Fibroblast of lung (primary cell): ENCODE measurements at regions not wholly inside any gene's neighbourhood (a gene's known extent, or its start where the extent isn't known, plus 50 kb on each side); places are given as distances from the start of the nearest gene placed in this dataset.

ENCODE experiments used
- DNase-seq, 2 donors: peaks; one replicate each; pipeline versions ENCODE4 v3.0.0 to v3.0.0-alpha.2; 2010; ENCODE audit warnings: low read depth in 2 of 2
- H2AFZ ChIP-seq: 2 replicates; pipeline ENCODE4 v1.5.1; 2012; ENCODE audit warnings: low read length, control low read depth, inconsistent platforms
- H3K27ac ChIP-seq: 2 replicates; pipeline ENCODE4 v1.5.1; 2011; ENCODE audit warnings: low read length, control low read depth; ENCODE audit not compliant: insufficient read depth
- H3K27me3 ChIP-seq: 2 replicates; pipeline ENCODE4 v1.5.1; 2011; ENCODE audit warnings: mild to moderate bottlenecking, low read length; ENCODE audit not compliant: control insufficient read depth, insufficient read depth
- H3K36me3 ChIP-seq: 2 replicates; pipeline ENCODE4 v1.5.1; 2011; ENCODE audit warnings: low read length; ENCODE audit not compliant: control insufficient read depth, insufficient read depth
- H3K4me1 ChIP-seq: 2 replicates; pipeline ENCODE4 v1.5.1; 2011; ENCODE audit warnings: low read length; ENCODE audit not compliant: control insufficient read depth, insufficient read depth; ENCODE audit errors: extremely low read depth
- H3K4me2 ChIP-seq: 2 replicates; pipeline ENCODE4 v1.5.1; 2011; ENCODE audit warnings: low read length, control low read depth; ENCODE audit not compliant: insufficient read depth; ENCODE audit errors: extremely low read depth
- H3K4me3 ChIP-seq, 4 experiments: fragments of 200-600 bp in 1 of 4; sonication (generic) in 1 of 4; replicated peaks in 1 of 4; 2 replicates each; pipeline ENCODE4 v1.5.1; 2011 to 2016; ENCODE audit warnings: low read length in 4 of 4, low read depth in 3 of 4, mild to moderate bottlenecking in 3 of 4, control low read depth in 2 of 4, inconsistent platforms in 1 of 4, mixed read lengths in 1 of 4; ENCODE audit not compliant: insufficient read depth in 1 of 4; ENCODE audit errors: control extremely low read depth in 1 of 4
- H3K79me2 ChIP-seq: 2 replicates; pipeline ENCODE4 v1.5.1; 2012; ENCODE audit warnings: mild to moderate bottlenecking, low read length, inconsistent platforms; ENCODE audit not compliant: control insufficient read depth, insufficient read depth
- H3K9ac ChIP-seq: 2 replicates; pipeline ENCODE4 v1.5.1; 2011; ENCODE audit warnings: mild to moderate bottlenecking, low read length, control low read depth; ENCODE audit not compliant: insufficient read depth
- H3K9me3 ChIP-seq: 2 replicates; pipeline ENCODE4 v1.5.1; 2012; ENCODE audit warnings: low read depth, low read length; ENCODE audit not compliant: control insufficient read depth, insufficient read depth
- H4K20me1 ChIP-seq: 2 replicates; pipeline ENCODE4 v1.5.1; 2011; ENCODE audit warnings: low read length; ENCODE audit not compliant: control insufficient read depth, insufficient read depth; ENCODE audit errors: extremely low read depth
- CTCF ChIP-seq, 2 donors: IDR thresholded peaks in 1 of 2; conservative IDR thresholded peaks in 1 of 2; 1 replicate in 1 of 2; 2 replicates in 1 of 2; pipeline ENCODE4 v1.5.1; 2011 to 2012; ENCODE audit warnings: low read length in 2 of 2, control low read depth in 1 of 2, inconsistent platforms in 1 of 2, low read depth in 1 of 2, mild to moderate bottlenecking in 1 of 2
- EZH2 ChIP-seq: IDR thresholded peaks from 2 replicates; pipeline ENCODE4 v1.5.1; 2012; ENCODE audit warnings: low read length, control low read depth, mild to moderate bottlenecking; ENCODE audit errors: missing control alignments

GRCh38 chr14:22460461-22461195 lies 128.4 kb downstream of the DAD1 start:
- H4K20me1 ChIP-seq, result no peaks in the 10 kb centered on the region
- H3K9ac ChIP-seq, result no peak overlapping the region
- H3K36me3 ChIP-seq, result no peaks in the 10 kb centered on the region
- TF ChIP-seq EZH2 (no peak), CTCF (conservative IDR thresholded peaks at IDR 0.05 in 1 of 2, IDR thresholded peaks at IDR 0.05 in 1 of 2; ENCODE audit: low read depth in 1 of 2, low read length in 2 of 2) (no peak)
- no peak overlapping the region for H3K4me3 ChIP-seq
- H2AFZ ChIP-seq, result no peak overlapping the region
- no peak overlapping the region for H3K27ac ChIP-seq
- H3K79me2 ChIP-seq, result no peaks in the 10 kb centered on the region
- no peaks in the 10 kb centered on the region for H3K9me3 ChIP-seq
- H3K27me3 ChIP-seq, result peaks cover 2% of the 10 kb centered on the region
- no peak overlapping the region for H3K4me2 ChIP-seq
- peak; percentile 21 to 89 for DNase-seq
- H3K4me1 ChIP-seq, result no peaks in the 10 kb centered on the region

GRCh38 chr14:22458737-22459136 lies 130.3 kb downstream of the DAD1 start:
- Histone ChIP-seq H3K9ac (no peak overlapping the region), H3K27ac (no peak overlapping the region), H3K79me2 (no peaks in the 10 kb centered on the region), H3K36me3 (no peaks in the 10 kb centered on the region), H3K4me1 (no peaks in the 10 kb centered on the region), H3K27me3 (peaks cover 4% of the 10 kb centered on the region), H3K4me2 (no peak overlapping the region), H2AFZ (no peak overlapping the region), H3K4me3 (no peak overlapping the region), H3K9me3 (no peaks in the 10 kb centered on the region), H4K20me1 (no peaks in the 10 kb centered on the region)
- TF ChIP-seq CTCF (conservative IDR thresholded peaks at IDR 0.05 in 1 of 2, IDR thresholded peaks at IDR 0.05 in 1 of 2; ENCODE audit: low read depth in 1 of 2, low read length in 2 of 2) (no peak), EZH2 (no peak)
- no peak for DNase-seq

GRCh38 chr14:22456998-22457594 lies 131.9 kb downstream of the DAD1 start:
- no peak for TF ChIP-seq CTCF (conservative IDR thresholded peaks at IDR 0.05 in 1 of 2, IDR thresholded peaks at IDR 0.05 in 1 of 2; ENCODE audit: low read depth in 1 of 2, low read length in 2 of 2)
- no peak for TF ChIP-seq EZH2
- H4K20me1 ChIP-seq, result no peaks in the 10 kb centered on the region
- H3K27ac ChIP-seq, result no peak overlapping the region
- H3K27me3 ChIP-seq, result peaks cover 6% of the 10 kb centered on the region
- no peaks in the 10 kb centered on the region for H3K9me3 ChIP-seq
- H3K79me2 ChIP-seq, result no peaks in the 10 kb centered on the region
- no peaks in the 10 kb centered on the region for H3K36me3 ChIP-seq
- DNase-seq, result no peak
- H3K4me1 ChIP-seq, result no peaks in the 10 kb centered on the region
- H2AFZ ChIP-seq, result no peak overlapping the region
- H3K4me2 ChIP-seq, result no peak overlapping the region
- H3K9ac ChIP-seq, result no peak overlapping the region
- H3K4me3 ChIP-seq, result no peak overlapping the region
